Right lobe of liver (tissue), 6 donors: ENCODE measurements at regions not wholly inside any gene's neighbourhood (a gene's known extent, or its start where the extent isn't known, plus 50 kb on each side); places are given as distances from the start of the nearest gene placed in this dataset.

Source experiments
- ATAC-seq, 4 donors: fragments of 200-7000 bp; cut with Tn5 transposase; one replicate each; pipeline ENCODE4 v1.9.1; 2020; ENCODE audit warnings: mild to moderate bottlenecking in 4 of 4, moderate library complexity in 4 of 4
- DNase-seq, 3 donors: peaks; one replicate each; pipeline ENCODE4 v3.0.0-alpha.2; 2020
- H3K27ac ChIP-seq, 3 donors: fragments of 200-600 bp; one replicate each; pipeline ENCODE4 v1.8.0; 2022
- H3K27me3 ChIP-seq, 2 donors: fragments of 200-600 bp; one replicate each; pipeline ENCODE4 v1.8.0; 2022
- H3K36me3 ChIP-seq, 4 donors: fragments of 200-600 bp; sonication (generic) in 1 of 4; one replicate each; pipeline versions ENCODE4 v1.5.1 to v1.8.0; 2017 to 2022; ENCODE audit warnings: control low read depth in 1 of 4
- H3K4me1 ChIP-seq, 4 donors: fragments of 200-600 bp; sonication (generic) in 1 of 4; one replicate each; pipeline versions ENCODE4 v1.5.1 to v1.8.0; 2017 to 2022; ENCODE audit warnings: control low read depth in 1 of 4
- H3K4me3 ChIP-seq, 3 donors: fragments of 200-600 bp; one replicate each; pipeline ENCODE4 v1.8.0; 2022
- H3K9me3 ChIP-seq, 4 donors: fragments of 200-600 bp; sonication (generic) in 1 of 4; one replicate each; pipeline versions ENCODE4 v1.5.1 to v1.8.0; 2017 to 2022; ENCODE audit warnings: control low read depth in 1 of 4
- CTCF ChIP-seq, 4 donors: fragments of 200-600 bp in 3 of 4; fragments of 450-650 bp in 1 of 4; IDR thresholded peaks; one replicate each; pipeline versions ENCODE4 v1.5.1 to v1.8.0; 2016 to 2022; ENCODE audit warnings: antibody characterized with exemption in 4 of 4, mild to moderate bottlenecking in 2 of 4
- POLR2A ChIP-seq: fragments of 450-650 bp; IDR thresholded peaks from one replicate; pipeline ENCODE4 v1.6.1; 2017; ENCODE audit warnings: antibody characterized with exemption, mild to moderate bottlenecking
- WGBS: methylation state at CpG from one replicate; pipeline ENCODE4 v1.1.6; 2018; ENCODE audit warnings: low coverage, low lambda C conversion rate; ENCODE audit not compliant: insufficient coverage; ENCODE audit errors: missing lambda C conversion rate; 5-methylcytosine and 5-hydroxymethylcytosine counted together
- intact Hi-C, 2 donors: fragments of 100-400 bp; cut with DNase I; formaldehyde crosslinking; loops; one replicate each; pipeline versions ENCODE4 v1.11.2 to v1.14.1; 2022
- donor health status: DM: no; HTN: yes; CAD: no.
- donor health status: DM: no; HTN: no; CAD: no.
- donor health status: DM: no; HTN: no; CAD: no.
- donor health status: DM: no; HTN: yes; CAD: no.
- donor health status: DM: no; HTN: yes; CAD: no.

GRCh38 chr13:112324116-112324515 lies 52.0 kb upstream of the SPACA7 start:
- Histone ChIP-seq H3K36me3 (no peaks in the 10 kb centered on the region), H3K27ac (no peak overlapping the region), H3K27me3 (no peaks in the 10 kb centered on the region), H3K4me1 (no peaks in the 10 kb centered on the region), H3K4me3 (no peak overlapping the region), H3K9me3 (no peaks in the 10 kb centered on the region)
- no peak for TF ChIP-seq POLR2A
- no peak for TF ChIP-seq CTCF (IDR thresholded peaks at IDR 0.05)
- ATAC-seq, result no peak
- DNase-seq, result no peak
- WGBS, result 46% methylated on average over 11 of the region's 16 CpGs
- intact Hi-C loops, result no loop called here

- TF ChIP-seq CTCF (IDR thresholded peaks at IDR 0.05) (no peak), POLR2A (no peak)
- no peaks in the 10 kb centered on the region for H3K4me1 ChIP-seq
- 49% methylated on average over 9 of the region's 26 CpGs for WGBS
- no peaks in the 10 kb centered on the region for H3K9me3 ChIP-seq
- DNase-seq, result no peak
- no peak overlapping the region for H3K4me3 ChIP-seq
- no peaks in the 10 kb centered on the region for H3K36me3 ChIP-seq
- no peak for ATAC-seq
- no peaks in the 10 kb centered on the region for H3K27me3 ChIP-seq
- intact Hi-C loops, result no loop called here
- no peak overlapping the region for H3K27ac ChIP-seq
Observed at GRCh38 chr13:112325142-112325808, 50.9 kb upstream of the SPACA7 start.

GRCh38 chr13:112325920-112326645 lies 50.1 kb upstream of the SPACA7 start:
- 67% methylated on average over 3 of the region's 26 CpGs for WGBS
- no peaks in the 10 kb centered on the region for H3K36me3 ChIP-seq
- H3K27ac ChIP-seq, result no peak overlapping the region
- H3K9me3 ChIP-seq, result no peaks in the 10 kb centered on the region
- no peak overlapping the region for H3K4me3 ChIP-seq
- TF ChIP-seq CTCF (IDR thresholded peaks at IDR 0.05), result no peak
- no peak for TF ChIP-seq POLR2A
- intact Hi-C loops, result no loop called here
- ATAC-seq (no peak), DNase-seq (no peak)
- H3K27me3 ChIP-seq, result no peaks in the 10 kb centered on the region
- H3K4me1 ChIP-seq, result no peaks in the 10 kb centered on the region
